ENCODE measurements at regions not wholly inside any gene's neighbourhood (a gene's known extent, or its start where the extent isn't known, plus 50 kb on each side); places are given as distances from the start of the nearest gene placed in this dataset.

DNA sequence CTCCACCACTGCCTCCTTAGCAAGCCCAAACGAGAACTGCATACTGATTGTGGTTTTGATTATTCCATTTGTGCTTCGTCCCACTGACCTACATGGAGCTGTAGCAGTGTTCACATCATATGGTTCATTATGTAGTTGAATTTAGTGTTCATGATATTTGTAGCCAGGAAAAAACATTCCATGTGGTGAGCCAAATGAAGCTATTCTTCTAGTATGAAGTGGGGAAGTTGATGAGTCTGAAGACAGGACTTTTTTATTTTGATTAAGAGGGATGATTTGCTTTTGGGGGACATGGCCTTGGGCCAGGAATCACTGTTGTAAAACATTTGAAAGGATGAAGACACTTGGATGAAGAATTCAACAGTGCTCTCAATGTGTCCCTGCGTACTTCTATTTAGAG lies 192.9 kb upstream of the SLC27A6 start:
- no peak for TF ChIP-seq RAD21 (IDR thresholded peaks at IDR 0.05; ENCODE audit: low read length)
- no peak for TF ChIP-seq MAZ (IDR thresholded peaks at IDR 0.05; ENCODE audit: borderline replicate concordance, low read depth, low read length)
- TF ChIP-seq CTCF (conservative IDR thresholded peaks at IDR 0.05; ENCODE audit: low read depth, low read length), result no peak
- no peak for TF ChIP-seq POLR2A (IDR thresholded peaks at IDR 0.05; ENCODE audit: low read depth, low read length)
- TF ChIP-seq SMC3 (IDR thresholded peaks at IDR 0.05; ENCODE audit: low read depth, low read length), result no peak
- no peak for TF ChIP-seq BHLHE40 (IDR thresholded peaks at IDR 0.05; ENCODE audit: low read depth, low read length)
- no peak for TF ChIP-seq RFX5 (IDR thresholded peaks at IDR 0.05; ENCODE audit: low read depth, low read length)
- no peak for TF ChIP-seq RCOR1 (IDR thresholded peaks at IDR 0.05; ENCODE audit: insufficient replicate concordance, low read length)
- TF ChIP-seq FOS (IDR thresholded peaks at IDR 0.05; ENCODE audit: low read depth, low read length), result no peak
- TF ChIP-seq MAFK (IDR thresholded peaks at IDR 0.05; ENCODE audit: low read depth, low read length), result no peak
- TF ChIP-seq MXI1 (IDR thresholded peaks at IDR 0.05; ENCODE audit: borderline replicate concordance, low read depth, low read length), result no peak
- TF ChIP-seq, protein P1, sequence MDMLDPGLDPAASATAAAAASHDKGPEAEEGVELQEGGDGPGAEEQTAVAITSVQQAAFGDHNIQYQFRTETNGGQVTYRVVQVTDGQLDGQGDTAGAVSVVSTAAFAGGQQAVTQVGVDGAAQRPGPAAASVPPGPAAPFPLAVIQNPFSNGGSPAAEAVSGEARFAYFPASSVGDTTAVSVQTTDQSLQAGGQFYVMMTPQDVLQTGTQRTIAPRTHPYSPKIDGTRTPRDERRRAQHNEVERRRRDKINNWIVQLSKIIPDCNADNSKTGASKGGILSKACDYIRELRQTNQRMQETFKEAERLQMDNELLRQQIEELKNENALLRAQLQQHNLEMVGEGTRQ (IDR thresholded peaks at IDR 0.05; ENCODE audit: low read depth, low read length), result no peak
